ENCODE measurements at regions not wholly inside any gene's neighbourhood (a gene's known extent, or its start where the extent isn't known, plus 50 kb on each side); places are given as distances from the start of the nearest gene placed in this dataset.

GRCh38 chr5:58311526-58311925 lies 148.4 kb downstream of the PLK2 start:
- TF ChIP-seq CTCF (IDR thresholded peaks at IDR 0.05; ENCODE audit: borderline replicate concordance, extremely low read depth, low read length, poor library complexity, severe bottlenecking) = no peak
- no peak for TF ChIP-seq EZH2 (IDR thresholded peaks at IDR 0.05; ENCODE audit: borderline replicate concordance, low read depth, low read length, severe bottlenecking)
